Mesendoderm (in vitro differentiated cells): ENCODE measurements at regions not wholly inside any gene's neighbourhood (a gene's known extent, or its start where the extent isn't known, plus 50 kb on each side); places are given as distances from the start of the nearest gene placed in this dataset.

ENCODE experiments used
- DNase-seq: peaks from one replicate; pipeline ENCODE4 v3.0.0; 2013
- H2AK5ac ChIP-seq: 2 replicates; pipeline ENCODE4 v1.6.1; 2013; ENCODE audit warnings: low read length, inconsistent platforms
- H2BK120ac ChIP-seq: 2 replicates; pipeline ENCODE4 v1.6.1; 2013; ENCODE audit warnings: low read depth, mild to moderate bottlenecking, low read length, moderate library complexity, mixed read lengths
- H2BK15ac ChIP-seq: replicated peaks from 2 replicates; pipeline ENCODE4 v1.6.1; 2013; ENCODE audit warnings: low read depth, mild to moderate bottlenecking, moderate library complexity
- H2BK5ac ChIP-seq: 2 replicates; pipeline ENCODE4 v1.6.1; 2013; ENCODE audit warnings: low read length, inconsistent platforms
- H3K18ac ChIP-seq: 2 replicates; pipeline ENCODE4 v1.6.1; 2013; ENCODE audit warnings: mild to moderate bottlenecking, low read length, mixed read lengths
- H3K23ac ChIP-seq: one replicate; pipeline ENCODE4 v1.6.1; 2013; ENCODE audit warnings: low read length
- H3K27ac ChIP-seq: 2 replicates; pipeline ENCODE4 v1.5.1; 2013; ENCODE audit warnings: low read depth, mild to moderate bottlenecking, inconsistent platforms, low read length, moderate library complexity
- H3K27me3 ChIP-seq: 2 replicates; pipeline ENCODE4 v1.6.1; 2013; ENCODE audit warnings: low read length, control low read depth, mild to moderate bottlenecking, inconsistent platforms; ENCODE audit not compliant: insufficient read depth, poor library complexity
- H3K36me3 ChIP-seq: 2 replicates; pipeline ENCODE4 v1.6.1; 2013; ENCODE audit warnings: low read length, inconsistent platforms; ENCODE audit not compliant: control insufficient read depth, insufficient read depth
- H3K4ac ChIP-seq: one replicate; pipeline ENCODE4 v1.6.1; 2013; ENCODE audit warnings: low read depth, mild to moderate bottlenecking, low read length, moderate library complexity
- H3K4me1 ChIP-seq: 2 replicates; pipeline ENCODE4 v1.6.1; 2013; ENCODE audit warnings: low read depth, low read length, inconsistent platforms; ENCODE audit not compliant: control insufficient read depth
- H3K4me2 ChIP-seq: 2 replicates; pipeline ENCODE4 v1.6.1; 2013; ENCODE audit warnings: low read length
- H3K4me3 ChIP-seq: 2 replicates; pipeline ENCODE4 v1.5.1; 2013; ENCODE audit warnings: mild to moderate bottlenecking, low read length
- H3K56ac ChIP-seq: one replicate; pipeline ENCODE4 v1.6.1; 2013; ENCODE audit warnings: low read length
- H3K79me1 ChIP-seq: 2 replicates; pipeline ENCODE4 v1.6.1; 2013; ENCODE audit warnings: low read length, inconsistent platforms
- H3K79me2 ChIP-seq: 2 replicates; pipeline ENCODE4 v1.6.1; 2013; ENCODE audit warnings: mild to moderate bottlenecking, low read length; ENCODE audit not compliant: control insufficient read depth, insufficient read depth
- H3K9ac ChIP-seq: 2 replicates; pipeline ENCODE4 v1.6.1; 2013; ENCODE audit warnings: low read length, inconsistent platforms
- H4K5ac ChIP-seq: one replicate; pipeline ENCODE4 v1.6.1; 2013; ENCODE audit warnings: low read length
- H4K8ac ChIP-seq: one replicate; pipeline ENCODE4 v1.6.1; 2013; ENCODE audit warnings: low read depth, mild to moderate bottlenecking, control low read depth, low read length, moderate library complexity
- WGBS: extraction: QIAGEN DNeasy Blood & Tissue Kit; methylation state at CpG from one replicate; pipeline ENCODE4 v1.1.7; 2013; ENCODE audit warnings: low lambda C conversion rate, missing lambda C conversion rate; ENCODE audit not compliant: insufficient coverage; ENCODE audit errors: extremely low coverage; 5-methylcytosine and 5-hydroxymethylcytosine counted together

DNA sequence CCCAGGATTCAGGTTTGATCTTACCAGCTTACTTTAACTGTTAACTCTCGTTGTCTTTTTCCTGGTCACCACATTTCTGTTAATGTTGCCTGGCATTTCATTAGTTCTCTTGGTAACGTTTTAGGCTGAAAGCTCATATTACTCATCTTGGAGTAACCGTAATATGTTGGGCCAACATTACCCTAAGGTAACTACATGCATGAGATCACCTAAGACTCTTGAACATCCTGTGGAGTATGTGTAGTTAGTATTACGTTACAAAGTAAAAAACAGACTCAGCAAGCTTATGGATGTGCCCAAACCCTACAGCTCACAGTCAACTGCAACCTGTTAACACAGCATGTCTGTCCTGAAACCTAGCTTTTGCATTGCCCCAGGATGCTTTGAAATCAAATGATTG, 203.3 kb upstream of the HS3ST1 start:
- Histone ChIP-seq H3K79me1 (no peaks in the 10 kb centered on the region), H3K79me2 (no peaks in the 10 kb centered on the region), H3K56ac (no peak overlapping the region), H3K4me3 (no peak overlapping the region), H3K4me2 (no peak overlapping the region), H3K18ac (no peak overlapping the region), H2BK120ac (no peak overlapping the region), H2BK15ac (no peak overlapping the region), H3K36me3 (no peaks in the 10 kb centered on the region), H3K23ac (no peak overlapping the region), H3K4me1 (no peaks in the 10 kb centered on the region), H3K27ac (no peak overlapping the region), H2BK5ac (no peak overlapping the region), H4K5ac (no peak overlapping the region), H4K8ac (no peak overlapping the region), H3K9ac (no peak overlapping the region), H3K27me3 (no peaks in the 10 kb centered on the region), H3K4ac (no peak overlapping the region), H2AK5ac (no peak overlapping the region)
- DNase-seq = no peak
- WGBS = no CpG with 5 or more reads among the region's 4 CpGs

DNA sequence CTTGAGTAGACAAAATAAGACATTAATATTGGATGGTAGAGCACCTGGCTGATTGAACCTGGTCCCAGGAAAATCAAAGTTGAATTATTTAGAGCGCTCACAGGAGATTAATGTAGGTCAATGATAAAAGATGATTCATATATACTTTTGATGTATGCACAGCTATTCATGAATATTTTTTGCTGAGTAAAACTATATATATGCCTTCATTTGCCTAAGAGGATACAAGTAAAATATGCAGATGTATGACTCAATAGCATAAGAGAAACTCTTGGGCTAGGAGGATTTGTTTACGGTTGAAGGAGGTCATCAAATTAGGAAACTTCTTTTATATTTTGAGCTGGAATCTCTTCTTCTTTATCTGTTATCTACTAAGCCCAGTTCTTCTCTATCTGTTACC, 202.7 kb upstream of the HS3ST1 start:
- no peak overlapping the region for H2AK5ac ChIP-seq
- H2BK5ac ChIP-seq = no peak overlapping the region
- no peaks in the 10 kb centered on the region for H3K36me3 ChIP-seq
- H3K56ac ChIP-seq = no peak overlapping the region
- no peak overlapping the region for H2BK15ac ChIP-seq
- no peaks in the 10 kb centered on the region for H3K79me1 ChIP-seq
- no peak overlapping the region for H2BK120ac ChIP-seq
- no peak overlapping the region for H4K8ac ChIP-seq
- no peaks in the 10 kb centered on the region for H3K4me1 ChIP-seq
- no peak overlapping the region for H3K4me2 ChIP-seq
- WGBS = no CpG with 5 or more reads among the region's 2 CpGs
- no peak overlapping the region for H3K18ac ChIP-seq
- no peak for DNase-seq
- no peak overlapping the region for H3K9ac ChIP-seq
- no peak overlapping the region for H4K5ac ChIP-seq
- H3K27ac ChIP-seq = no peak overlapping the region
- no peak overlapping the region for H3K4ac ChIP-seq
- H3K4me3 ChIP-seq = no peak overlapping the region
- no peaks in the 10 kb centered on the region for H3K79me2 ChIP-seq
- no peaks in the 10 kb centered on the region for H3K27me3 ChIP-seq
- no peak overlapping the region for H3K23ac ChIP-seq

GRCh38 chr4:11628093-11628725, 199.5 kb upstream of the HS3ST1 start:
- H3K27ac ChIP-seq = no peak overlapping the region
- H2AK5ac ChIP-seq = no peak overlapping the region
- H3K79me1 ChIP-seq = no peaks in the 10 kb centered on the region
- H4K8ac ChIP-seq = no peak overlapping the region
- no peak overlapping the region for H3K4ac ChIP-seq
- H3K4me1 ChIP-seq = no peaks in the 10 kb centered on the region
- H2BK120ac ChIP-seq = no peak overlapping the region
- H2BK15ac ChIP-seq = no peak overlapping the region
- H4K5ac ChIP-seq = no peak overlapping the region
- H3K23ac ChIP-seq = no peak overlapping the region
- no peak overlapping the region for H3K4me2 ChIP-seq
- no peak for DNase-seq
- H2BK5ac ChIP-seq = no peak overlapping the region
- H3K4me3 ChIP-seq = no peak overlapping the region
- no peak overlapping the region for H3K18ac ChIP-seq
- no peak overlapping the region for H3K56ac ChIP-seq
- no peaks in the 10 kb centered on the region for H3K79me2 ChIP-seq
- no peaks in the 10 kb centered on the region for H3K27me3 ChIP-seq
- H3K36me3 ChIP-seq = no peaks in the 10 kb centered on the region
- H3K9ac ChIP-seq = no peak overlapping the region

DNA sequence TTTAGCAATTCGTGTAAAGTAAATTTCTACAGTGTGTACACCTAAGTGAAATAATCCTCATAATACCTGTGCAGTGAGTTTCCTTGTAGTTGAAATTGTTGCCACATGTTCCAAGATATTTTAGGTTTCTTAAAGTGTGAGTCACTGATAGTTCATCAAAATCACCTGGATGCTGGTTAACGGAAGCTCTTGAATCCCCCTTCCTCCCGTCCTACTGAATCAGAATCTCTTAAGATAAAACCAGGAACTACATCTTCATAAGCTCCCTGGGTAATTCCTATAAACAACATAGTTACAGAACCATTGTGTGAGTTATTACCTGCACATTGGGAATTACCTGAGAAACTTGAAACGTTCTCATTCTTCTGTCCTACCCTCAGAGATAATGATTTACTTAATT, 197.4 kb upstream of the HS3ST1 start:
- H3K27me3 ChIP-seq = no peaks in the 10 kb centered on the region
- no peak overlapping the region for H3K18ac ChIP-seq
- H2BK5ac ChIP-seq = no peak overlapping the region
- no peak overlapping the region for H3K4ac ChIP-seq
- no peak overlapping the region for H2AK5ac ChIP-seq
- no peak overlapping the region for H3K4me2 ChIP-seq
- no CpG with 5 or more reads among the region's 4 CpGs for WGBS
- H3K79me1 ChIP-seq = no peaks in the 10 kb centered on the region
- H2BK120ac ChIP-seq = no peak overlapping the region
- H4K5ac ChIP-seq = no peak overlapping the region
- no peaks in the 10 kb centered on the region for H3K79me2 ChIP-seq
- DNase-seq = no peak
- no peak overlapping the region for H3K27ac ChIP-seq
- no peak overlapping the region for H4K8ac ChIP-seq
- H2BK15ac ChIP-seq = no peak overlapping the region
- H3K4me3 ChIP-seq = no peak overlapping the region
- H3K56ac ChIP-seq = no peak overlapping the region
- no peaks in the 10 kb centered on the region for H3K4me1 ChIP-seq
- no peak overlapping the region for H3K23ac ChIP-seq
- no peak overlapping the region for H3K9ac ChIP-seq
- no peaks in the 10 kb centered on the region for H3K36me3 ChIP-seq

GRCh38 chr4:11625211-11625610, 196.5 kb upstream of the HS3ST1 start:
- Histone ChIP-seq H3K36me3 (no peaks in the 10 kb centered on the region), H3K18ac (no peak overlapping the region), H3K4me2 (no peak overlapping the region), H3K79me1 (no peaks in the 10 kb centered on the region), H3K27me3 (no peaks in the 10 kb centered on the region), H3K4me1 (no peaks in the 10 kb centered on the region), H3K9ac (no peak overlapping the region), H3K4ac (no peak overlapping the region), H3K79me2 (no peaks in the 10 kb centered on the region), H4K8ac (no peak overlapping the region), H3K27ac (no peak overlapping the region), H2BK120ac (no peak overlapping the region), H4K5ac (no peak overlapping the region), H2BK5ac (no peak overlapping the region), H3K4me3 (no peak overlapping the region), H2BK15ac (no peak overlapping the region), H2AK5ac (no peak overlapping the region), H3K56ac (no peak overlapping the region), H3K23ac (no peak overlapping the region)
- no peak for DNase-seq
- no CpG with 5 or more reads among the region's 7 CpGs for WGBS

DNA sequence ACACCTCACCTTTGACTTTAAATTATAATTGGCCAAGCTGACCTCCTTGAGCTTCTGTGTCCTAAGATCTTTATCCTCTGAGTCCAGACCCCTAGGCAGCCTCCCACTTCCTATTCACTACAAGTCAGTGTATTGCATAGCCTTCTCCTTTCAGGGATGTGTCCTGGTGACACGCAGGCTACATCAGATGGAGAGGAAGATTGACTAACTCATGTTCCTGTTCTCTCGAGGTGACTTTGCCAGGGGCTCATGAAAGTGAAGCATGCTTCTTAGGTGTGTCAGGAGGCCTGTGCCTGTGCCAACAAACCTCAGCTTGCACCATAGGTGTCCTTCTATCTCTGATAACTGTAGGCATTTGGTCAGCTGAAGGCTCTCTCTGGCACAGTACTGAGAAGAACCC, 195.7 kb upstream of the HS3ST1 start:
- no peak overlapping the region for H3K4me2 ChIP-seq
- no peaks in the 10 kb centered on the region for H3K79me2 ChIP-seq
- H3K4ac ChIP-seq = no peak overlapping the region
- no peak overlapping the region for H2AK5ac ChIP-seq
- no peak overlapping the region for H3K23ac ChIP-seq
- H2BK120ac ChIP-seq = no peak overlapping the region
- H2BK15ac ChIP-seq = no peak overlapping the region
- no peak overlapping the region for H4K8ac ChIP-seq
- H3K27ac ChIP-seq = no peak overlapping the region
- DNase-seq = no peak
- no peak overlapping the region for H2BK5ac ChIP-seq
- no peak overlapping the region for H3K18ac ChIP-seq
- no peak overlapping the region for H3K9ac ChIP-seq
- H3K4me1 ChIP-seq = no peaks in the 10 kb centered on the region
- H4K5ac ChIP-seq = no peak overlapping the region
- H3K79me1 ChIP-seq = no peaks in the 10 kb centered on the region
- H3K27me3 ChIP-seq = no peaks in the 10 kb centered on the region
- no CpG with 5 or more reads among the region's 2 CpGs for WGBS
- no peak overlapping the region for H3K56ac ChIP-seq
- H3K4me3 ChIP-seq = no peak overlapping the region
- no peaks in the 10 kb centered on the region for H3K36me3 ChIP-seq
